ENCODE measurements at regions not wholly inside any gene's neighbourhood (a gene's known extent, or its start where the extent isn't known, plus 50 kb on each side); places are given as distances from the start of the nearest gene placed in this dataset.

DNA sequence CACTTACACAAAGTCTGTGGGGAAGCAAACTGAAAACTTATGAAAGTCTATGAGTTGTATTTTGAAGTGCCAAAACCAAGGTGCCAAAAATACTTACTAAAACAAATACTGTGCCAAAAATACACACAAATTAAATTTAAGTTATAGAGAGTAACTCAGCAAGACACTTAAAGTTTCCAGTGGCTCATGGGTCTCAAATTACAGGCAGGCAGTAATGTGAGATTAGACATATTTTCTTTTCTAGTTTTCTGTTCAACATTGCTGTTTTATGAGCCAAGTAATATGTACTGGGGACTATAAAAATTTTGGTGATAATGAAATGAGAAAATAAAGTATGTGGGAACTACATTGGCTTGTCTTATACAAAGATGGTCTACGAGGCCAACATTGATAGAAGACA, 172.2 kb upstream of the SNX2 start:
- Histone ChIP-seq H3K4me1 (ENCODE audit: control insufficient read depth, insufficient read depth, low read length) (no peaks in the 10 kb centered on the region), H3K56ac (ENCODE audit: extremely low read depth, insufficient read depth, low read length) (no peak overlapping the region), H2AK5ac (ENCODE audit: low read depth, low read length) (no peak overlapping the region), H2BK120ac (ENCODE audit: low read depth, low read length) (no peak overlapping the region), H3K27me3 (ENCODE audit: control insufficient read depth, insufficient read depth, low read length) (no peaks in the 10 kb centered on the region), H2BK20ac (ENCODE audit: low read depth, low read length) (no peak overlapping the region), H2BK5ac (ENCODE audit: low read depth, low read length, poor library complexity, severe bottlenecking) (no peak overlapping the region), H3K23ac (ENCODE audit: low read depth, low read length) (no peak overlapping the region), H4K8ac (ENCODE audit: low read depth in 2 of 2, low read length in 2 of 2) (no peak overlapping the region), H4K5ac (ENCODE audit: low read depth, low read length) (no peak overlapping the region), H4K20me1 (ENCODE audit: insufficient read depth, low read length) (no peaks in the 10 kb centered on the region), H2AK9ac (replicated peaks; ENCODE audit: low read depth, low read length, poor library complexity) (no peak overlapping the region), H3K18ac (ENCODE audit: low read depth, low read length) (no peak overlapping the region), H2BK15ac (ENCODE audit: low read depth, low read length) (no peak overlapping the region), H3K36me3 (ENCODE audit: control insufficient read depth, insufficient read depth, low read length) (no peaks in the 10 kb centered on the region), H3K4me3 (ENCODE audit: insufficient read depth, low read depth, low read length) (no peak overlapping the region), H3K79me1 (ENCODE audit: low read depth in 1 of 2, low read length in 2 of 2) (no peaks in the 10 kb centered on the region), H3K14ac (replicated peaks; ENCODE audit: low read depth, low read length) (no peak overlapping the region), H3K9me1 (ENCODE audit: insufficient read depth, low read length) (no peaks in the 10 kb centered on the region), H3K9ac (ENCODE audit: low read depth, low read length) (no peak overlapping the region), H2AFZ (replicated peaks; ENCODE audit: low read length, poor library complexity) (no peak overlapping the region), H4K91ac (ENCODE audit: insufficient read depth, low read depth, low read length) (no peak overlapping the region), H3K27ac (ENCODE audit: insufficient read depth, low read length) (no peak overlapping the region), H3K4me2 (ENCODE audit: low read depth, low read length) (no peak overlapping the region), H3K4ac (ENCODE audit: low read depth, low read length) (no peak overlapping the region), H3K9me3 (ENCODE audit: control insufficient read depth, insufficient read depth, low read length) (peaks cover 2% of the 10 kb centered on the region; the same call in 1 of the 2 replicates)
- no peak for ATAC-seq (ENCODE audit: low read depth)
- intact Hi-C loops (cut with micrococcal nuclease) (no loop called here), in situ Hi-C loops (cut with MboI; ENCODE audit: low sequenced_read_pairs) (no loop called here), dilution Hi-C loops (cut with HindIII; ENCODE audit: low sequenced_read_pairs, unreplicated experiment) (no loop called here)
- BruUV-seq (replicated peaks), result no TSS peak
- ChIA-PET CTCF (no interaction called here), POLR2A (ENCODE audit: unreplicated experiment) (no interaction called here)
- WGBS, 2 experiments (ENCODE audit: extremely low coverage in 2 of 2, insufficient read length in 1 of 2), result no CpG with 5 or more reads among the region's 1 CpG
- DNase-seq, result no peak
- TF ChIP-seq CHD1 (IDR thresholded peaks at IDR 0.05; ENCODE audit: low read depth, low read length) (no peak), FOS (IDR thresholded peaks at IDR 0.05; ENCODE audit: low read depth, low read length) (no peak), CEBPB (IDR thresholded peaks at IDR 0.05; ENCODE audit: low read depth, low read length) (no peak), SMC3 (IDR thresholded peaks at IDR 0.05; ENCODE audit: low read depth, low read length) (no peak), NFE2L2 (IDR thresholded peaks at IDR 0.05; ENCODE audit: low read depth, low read length) (no peak), MAZ (IDR thresholded peaks at IDR 0.05; ENCODE audit: borderline replicate concordance, low read depth, low read length) (no peak), POLR2A (IDR thresholded peaks at IDR 0.05; ENCODE audit: low read depth, low read length) (no peak), MXI1 (IDR thresholded peaks at IDR 0.05; ENCODE audit: borderline replicate concordance, low read depth, low read length) (no peak), MAFK (IDR thresholded peaks at IDR 0.05; ENCODE audit: low read depth, low read length) (no peak), RCOR1 (IDR thresholded peaks at IDR 0.05; ENCODE audit: insufficient replicate concordance, low read length) (no peak), BHLHE40 (IDR thresholded peaks at IDR 0.05; ENCODE audit: low read depth, low read length) (no peak), RFX5 (IDR thresholded peaks at IDR 0.05; ENCODE audit: low read depth, low read length) (no peak), RAD21 (IDR thresholded peaks at IDR 0.05; ENCODE audit: low read length) (no peak)
- TF ChIP-seq, protein P1, sequence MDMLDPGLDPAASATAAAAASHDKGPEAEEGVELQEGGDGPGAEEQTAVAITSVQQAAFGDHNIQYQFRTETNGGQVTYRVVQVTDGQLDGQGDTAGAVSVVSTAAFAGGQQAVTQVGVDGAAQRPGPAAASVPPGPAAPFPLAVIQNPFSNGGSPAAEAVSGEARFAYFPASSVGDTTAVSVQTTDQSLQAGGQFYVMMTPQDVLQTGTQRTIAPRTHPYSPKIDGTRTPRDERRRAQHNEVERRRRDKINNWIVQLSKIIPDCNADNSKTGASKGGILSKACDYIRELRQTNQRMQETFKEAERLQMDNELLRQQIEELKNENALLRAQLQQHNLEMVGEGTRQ (IDR thresholded peaks at IDR 0.05; ENCODE audit: low read depth, low read length), result no peak
- TF ChIP-seq, protein P2, sequence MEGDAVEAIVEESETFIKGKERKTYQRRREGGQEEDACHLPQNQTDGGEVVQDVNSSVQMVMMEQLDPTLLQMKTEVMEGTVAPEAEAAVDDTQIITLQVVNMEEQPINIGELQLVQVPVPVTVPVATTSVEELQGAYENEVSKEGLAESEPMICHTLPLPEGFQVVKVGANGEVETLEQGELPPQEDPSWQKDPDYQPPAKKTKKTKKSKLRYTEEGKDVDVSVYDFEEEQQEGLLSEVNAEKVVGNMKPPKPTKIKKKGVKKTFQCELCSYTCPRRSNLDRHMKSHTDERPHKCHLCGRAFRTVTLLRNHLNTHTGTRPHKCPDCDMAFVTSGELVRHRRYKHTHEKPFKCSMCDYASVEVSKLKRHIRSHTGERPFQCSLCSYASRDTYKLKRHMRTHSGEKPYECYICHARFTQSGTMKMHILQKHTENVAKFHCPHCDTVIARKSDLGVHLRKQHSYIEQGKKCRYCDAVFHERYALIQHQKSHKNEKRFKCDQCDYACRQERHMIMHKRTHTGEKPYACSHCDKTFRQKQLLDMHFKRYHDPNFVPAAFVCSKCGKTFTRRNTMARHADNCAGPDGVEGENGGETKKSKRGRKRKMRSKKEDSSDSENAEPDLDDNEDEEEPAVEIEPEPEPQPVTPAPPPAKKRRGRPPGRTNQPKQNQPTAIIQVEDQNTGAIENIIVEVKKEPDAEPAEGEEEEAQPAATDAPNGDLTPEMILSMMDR (conservative IDR thresholded peaks at IDR 0.05; ENCODE audit: low read depth, low read length), result no peak

Data from IMR-90 (cell line).